HG03432 (cell line): ENCODE measurements at regions not wholly inside any gene's neighbourhood (a gene's known extent, or its start where the extent isn't known, plus 50 kb on each side); places are given as distances from the start of the nearest gene placed in this dataset.

Experiments
- ATAC-seq: cut with Tn5 transposase; IDR thresholded peaks from one replicate; pipeline ENCODE4 v1.9.1; 2021; ENCODE audit warnings: mild to moderate bottlenecking, moderate library complexity; ENCODE audit not compliant: unreplicated experiment

- ATAC-seq: no peak
Measured at GRCh38 chr22:49554296-49554625, 273.4 kb downstream of the BRD1 start.

- no peak for ATAC-seq
Measured at GRCh38 chr22:49553518-49554295, 274.0 kb downstream of the BRD1 start.

DNA sequence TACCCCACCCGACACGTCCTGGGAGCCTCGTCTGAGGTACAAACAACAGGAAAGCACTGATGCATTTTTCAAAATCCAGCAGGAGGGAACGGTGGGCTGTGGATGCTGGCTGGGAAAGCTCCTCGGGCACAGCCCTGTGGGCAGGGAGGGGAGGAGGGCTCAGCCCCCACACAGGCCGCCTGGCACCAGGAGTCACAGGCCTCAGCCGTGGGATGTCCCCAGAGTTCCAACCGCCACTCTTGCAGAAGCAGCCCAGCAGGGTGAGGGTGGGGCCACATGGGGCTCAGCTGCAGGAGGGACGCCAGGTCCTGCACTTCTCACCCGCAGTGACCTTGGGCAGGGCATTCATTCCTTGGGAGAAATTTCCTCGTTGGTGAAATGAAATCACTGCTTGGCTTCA lies 274.6 kb downstream of the BRD1 start:
- ATAC-seq: no peak

- ATAC-seq: no peak
Measured at GRCh38 chr22:49551897-49552614, 275.6 kb downstream of the BRD1 start.

GRCh38 chr22:49551446-49551845 lies 276.2 kb downstream of the BRD1 start:
- no peak for ATAC-seq

- no peak for ATAC-seq
Measured at GRCh38 chr22:49550766-49551362, 276.8 kb downstream of the BRD1 start.

DNA sequence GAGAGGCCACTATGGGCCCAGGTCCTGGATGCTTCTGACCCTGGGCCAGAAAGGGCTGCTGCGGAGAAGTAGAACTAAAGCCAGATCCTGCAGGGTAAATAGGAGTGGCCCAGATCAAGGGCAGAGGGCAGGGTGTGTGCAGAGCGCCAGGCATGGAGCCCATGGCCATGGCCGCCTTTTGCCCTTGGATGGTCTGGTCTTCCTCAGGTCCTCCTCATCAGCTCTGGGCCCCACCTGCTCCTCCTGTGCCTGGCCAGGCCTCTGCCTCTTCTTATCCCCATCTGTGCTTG lies 277.6 kb downstream of the BRD1 start:
- ATAC-seq: no peak

DNA sequence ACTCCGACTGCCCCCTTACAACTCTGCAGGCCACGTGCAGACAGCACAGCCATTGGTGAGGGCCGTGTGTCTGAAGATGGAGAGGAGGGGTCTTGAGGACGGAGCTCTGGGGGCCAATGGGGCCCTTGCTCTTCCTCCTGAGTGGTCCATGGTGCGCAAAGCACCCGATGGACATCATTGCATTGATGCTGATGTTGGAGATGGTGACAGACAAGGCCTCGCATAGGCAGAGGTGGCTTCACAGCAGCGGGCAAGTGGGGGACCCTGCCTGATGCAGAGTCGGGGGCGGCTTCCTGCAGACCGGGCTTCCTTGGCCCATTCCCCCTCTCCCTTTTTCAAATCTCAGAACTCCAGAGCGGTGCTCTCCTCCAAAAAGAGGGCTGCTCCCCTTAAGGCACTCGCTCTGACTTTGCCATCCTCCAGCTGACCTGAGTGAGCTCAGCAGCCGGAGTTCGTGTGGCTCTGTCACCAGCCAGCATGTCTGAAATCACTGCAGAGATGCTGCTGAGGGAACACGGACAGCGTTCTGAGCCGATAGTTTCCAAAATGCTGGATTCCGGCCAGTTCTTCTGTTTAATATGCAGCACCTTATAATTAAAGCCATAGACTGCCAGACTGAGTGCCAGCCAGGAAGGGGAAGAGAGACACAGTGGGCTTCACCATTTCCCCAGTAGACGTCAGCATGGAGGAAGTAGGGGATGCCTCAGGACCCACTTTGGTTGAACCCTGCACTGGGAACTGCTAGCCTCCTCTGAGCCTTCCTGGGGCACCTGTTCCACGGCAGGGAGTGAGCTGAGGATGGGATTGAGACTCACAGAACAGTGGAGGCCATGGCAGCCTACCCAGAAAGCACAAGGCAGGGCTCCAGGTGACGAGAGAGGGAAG lies 278.2 kb downstream of the BRD1 start:
- ATAC-seq: no peak

DNA sequence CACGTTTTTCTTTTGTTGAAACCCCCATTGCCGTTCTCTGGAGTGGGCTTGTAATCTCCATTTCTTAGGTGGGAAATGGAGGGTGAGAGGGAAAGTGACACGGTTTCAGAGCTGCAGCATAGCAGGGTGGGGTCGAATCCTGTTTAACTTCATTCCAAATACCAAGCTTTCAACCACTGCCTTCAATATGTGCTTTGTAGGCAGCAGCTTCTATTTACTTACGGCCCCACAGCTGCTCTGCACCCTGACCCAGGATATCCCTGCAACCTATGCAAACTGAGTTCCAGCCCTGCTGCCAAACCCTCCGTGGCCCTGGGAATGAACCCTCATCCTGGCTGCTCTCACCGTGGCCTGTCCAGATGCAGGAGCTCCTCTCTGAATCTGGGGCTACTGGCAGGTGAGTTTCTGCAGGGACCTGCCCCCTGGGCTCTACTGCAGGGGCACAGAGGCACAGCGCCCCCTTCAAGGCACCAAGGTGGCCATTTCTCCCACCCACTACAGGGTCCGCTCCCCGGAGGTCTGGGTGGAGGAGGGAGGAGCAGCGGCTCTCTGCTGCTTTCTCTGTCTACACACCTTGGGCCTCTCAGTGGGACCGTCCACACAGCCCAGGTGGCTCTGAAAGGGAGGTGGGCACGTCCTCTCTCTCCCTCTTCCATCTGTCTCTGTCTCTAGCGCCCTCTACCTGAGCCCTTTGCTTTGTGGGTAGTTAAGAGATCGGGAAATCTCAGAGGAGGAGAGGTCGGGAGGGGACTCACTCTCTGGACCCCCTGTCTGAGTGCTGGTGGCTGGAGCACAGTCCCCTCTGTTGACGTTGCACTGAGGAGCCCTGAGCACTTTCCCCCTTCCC lies 279.1 kb downstream of the BRD1 start:
- no peak for ATAC-seq

GRCh38 chr22:49547751-49548239 lies 279.9 kb downstream of the BRD1 start:
- no peak for ATAC-seq

- ATAC-seq: no peak
Measured at GRCh38 chr22:49546811-49547585, 280.7 kb downstream of the BRD1 start.

GRCh38 chr22:49545606-49546005 lies 282.1 kb downstream of the BRD1 start:
- ATAC-seq: no peak

DNA sequence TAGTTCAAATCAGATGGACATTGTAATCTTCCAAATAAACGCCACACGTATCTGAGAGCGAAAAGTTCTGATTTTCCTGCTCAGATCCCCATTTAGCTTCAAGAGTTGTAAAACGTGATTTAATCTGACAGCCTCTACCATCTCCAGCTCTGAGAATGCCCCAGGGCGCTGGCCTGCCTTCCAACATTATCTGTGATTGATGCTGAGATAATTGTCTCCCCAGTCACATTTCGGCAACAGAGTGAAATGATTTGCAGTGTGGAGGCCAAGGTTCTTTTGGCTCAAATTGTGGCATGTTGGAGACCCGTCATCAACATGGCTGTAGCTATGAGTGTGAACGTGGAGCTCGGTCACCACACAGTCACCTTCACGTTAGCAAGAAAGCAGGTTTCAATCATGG lies 283.4 kb downstream of the BRD1 start:
- no peak for ATAC-seq

- ATAC-seq: no peak
Measured at GRCh38 chr22:49543876-49544275, 283.8 kb downstream of the BRD1 start.

DNA sequence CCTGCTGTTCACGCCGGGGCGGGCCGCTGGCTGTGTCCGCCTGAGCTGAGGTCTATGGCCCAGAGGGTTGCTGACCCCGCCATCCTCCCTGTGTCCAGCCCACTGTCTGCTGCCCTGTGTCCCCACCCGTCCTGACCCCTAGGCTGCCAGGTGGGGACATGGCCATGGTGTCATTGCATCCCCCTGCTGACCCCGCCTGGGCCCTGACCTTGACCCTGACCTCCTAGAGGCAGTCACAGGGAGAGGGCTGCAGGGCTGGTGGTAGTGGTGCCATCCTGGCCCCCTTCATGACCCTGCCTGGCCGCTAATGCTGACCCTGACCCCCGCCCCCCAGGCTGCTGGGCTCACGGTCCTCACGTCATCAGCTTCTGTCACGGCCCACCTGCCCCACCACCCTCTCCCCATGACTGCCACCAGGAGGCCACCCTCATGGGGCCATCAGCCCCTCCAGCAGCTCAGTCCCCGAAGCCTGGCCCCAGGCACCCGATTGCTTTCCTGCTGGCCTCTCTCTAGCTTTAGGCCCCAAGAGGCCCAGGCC lies 285.9 kb downstream of the BRD1 start:
- ATAC-seq: no peak

- ATAC-seq: no peak
Measured at GRCh38 chr22:49540913-49541692, 286.6 kb downstream of the BRD1 start.

- ATAC-seq: no peak
Measured at GRCh38 chr22:49540084-49540912, 287.4 kb downstream of the BRD1 start.

- no peak for ATAC-seq
Measured at GRCh38 chr22:49538006-49538405, 289.7 kb downstream of the BRD1 start.
